HG03521 (cell line): ENCODE measurements at regions not wholly inside any gene's neighbourhood (a gene's known extent, or its start where the extent isn't known, plus 50 kb on each side); places are given as distances from the start of the nearest gene placed in this dataset.

Experiments used
- ATAC-seq: cut with Tn5 transposase; IDR thresholded peaks from one replicate; pipeline ENCODE4 v1.9.1; 2021; ENCODE audit warnings: mild to moderate bottlenecking, moderate library complexity; ENCODE audit not compliant: unreplicated experiment

- no peak for ATAC-seq
Measured at GRCh38 chr5:2008851-2009629, 126.3 kb upstream of the IRX4 start.

- ATAC-seq, result no peak
Measured at GRCh38 chr5:2007878-2008501, 125.3 kb upstream of the IRX4 start.

GRCh38 chr5:2007496-2007877 lies 124.8 kb upstream of the IRX4 start:
- no peak for ATAC-seq

- ATAC-seq, result no peak
Measured at GRCh38 chr5:2006971-2007291, 124.2 kb upstream of the IRX4 start.

GRCh38 chr5:2006193-2006970 lies 123.7 kb upstream of the IRX4 start:
- ATAC-seq, result no peak

GRCh38 chr5:2005101-2006041 lies 122.6 kb upstream of the IRX4 start:
- no peak for ATAC-seq

GRCh38 chr5:2003690-2004365 lies 121.1 kb upstream of the IRX4 start:
- no peak for ATAC-seq

- ATAC-seq, result no peak
Measured at GRCh38 chr5:2003206-2003605, 120.5 kb upstream of the IRX4 start.

- no peak for ATAC-seq
Measured at GRCh38 chr5:2001300-2001699, 118.6 kb upstream of the IRX4 start.

GRCh38 chr5:2000591-2000990 lies 117.9 kb upstream of the IRX4 start:
- no peak for ATAC-seq

- ATAC-seq, result no peak
Measured at GRCh38 chr5:1999794-2000193, 117.1 kb upstream of the IRX4 start.

GRCh38 chr5:1998716-1999317 lies 116.1 kb upstream of the IRX4 start:
- ATAC-seq, result no peak

- no peak for ATAC-seq
Measured at GRCh38 chr5:1998348-1998669, 115.6 kb upstream of the IRX4 start.

- no peak for ATAC-seq
Measured at GRCh38 chr5:1997640-1998347, 115.1 kb upstream of the IRX4 start.

- ATAC-seq, result no peak
Measured at GRCh38 chr5:1995491-1995890, 112.8 kb upstream of the IRX4 start.

GRCh38 chr5:1987471-1987870 lies 104.7 kb upstream of the IRX4 start:
- no peak for ATAC-seq

GRCh38 chr5:1985781-1986180 lies 103.1 kb upstream of the IRX4 start:
- no peak for ATAC-seq

GRCh38 chr5:1983919-1984695 lies 101.4 kb upstream of the IRX4 start:
- ATAC-seq, result no peak

- no peak for ATAC-seq
Measured at GRCh38 chr5:1983401-1983800, 100.7 kb upstream of the IRX4 start.
